ENCODE measurements at regions not wholly inside any gene's neighbourhood (a gene's known extent, or its start where the extent isn't known, plus 50 kb on each side); places are given as distances from the start of the nearest gene placed in this dataset.

DNA sequence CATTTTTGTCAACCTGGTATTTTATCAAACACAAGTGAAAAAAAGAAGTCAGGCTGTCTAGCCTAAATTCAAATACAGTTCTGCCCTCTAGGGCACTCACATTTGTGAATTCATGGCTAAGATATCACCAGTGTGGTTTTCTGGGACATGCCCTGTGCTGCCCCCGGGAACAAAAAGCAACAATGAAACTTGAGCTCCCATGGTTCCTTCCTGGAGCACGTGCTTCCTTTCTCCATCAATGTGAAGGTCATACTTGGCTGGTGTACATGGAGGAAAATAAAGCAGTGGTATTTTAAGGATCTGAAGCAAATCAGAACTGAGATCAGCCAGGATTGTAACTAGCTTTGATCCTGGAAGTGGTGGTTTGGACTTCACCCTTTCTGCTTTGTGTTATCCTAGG lies 128.9 kb upstream of the FRMD4A start:
- Histone ChIP-seq H3K4me2 (ENCODE audit: low read length) (no peak overlapping the region), H3K27ac (ENCODE audit: low read depth, low read length) (no peak overlapping the region), H3K9me2 (replicated peaks; ENCODE audit: control insufficient read depth, low read length) (no peaks in the 10 kb centered on the region), H3K79me2 (ENCODE audit: control insufficient read depth, low read length) (no peaks in the 10 kb centered on the region), H3K9me3 (ENCODE audit: control insufficient read depth, insufficient read depth, low read length) (no peaks in the 10 kb centered on the region), H3F3A (ENCODE audit: control insufficient read depth, insufficient read depth) (no peaks in the 10 kb centered on the region), H3K4me3 (ENCODE audit: low read length) (no peak overlapping the region), H3K4me1 (ENCODE audit: control insufficient read depth, low read length) (no peaks in the 10 kb centered on the region), H3K27me3 (ENCODE audit: control insufficient read depth, low read length) (0 out of 2 replicates have a peak, but pooled peaks cover 5% of the 10 kb centered on the region), H3K36me3 (ENCODE audit: control insufficient read depth, low read length) (no peaks in the 10 kb centered on the region), H4K20me1 (ENCODE audit: control insufficient read depth, insufficient read depth, low read depth, low read length) (no peaks in the 10 kb centered on the region)
- TF ChIP-seq, protein P1, sequence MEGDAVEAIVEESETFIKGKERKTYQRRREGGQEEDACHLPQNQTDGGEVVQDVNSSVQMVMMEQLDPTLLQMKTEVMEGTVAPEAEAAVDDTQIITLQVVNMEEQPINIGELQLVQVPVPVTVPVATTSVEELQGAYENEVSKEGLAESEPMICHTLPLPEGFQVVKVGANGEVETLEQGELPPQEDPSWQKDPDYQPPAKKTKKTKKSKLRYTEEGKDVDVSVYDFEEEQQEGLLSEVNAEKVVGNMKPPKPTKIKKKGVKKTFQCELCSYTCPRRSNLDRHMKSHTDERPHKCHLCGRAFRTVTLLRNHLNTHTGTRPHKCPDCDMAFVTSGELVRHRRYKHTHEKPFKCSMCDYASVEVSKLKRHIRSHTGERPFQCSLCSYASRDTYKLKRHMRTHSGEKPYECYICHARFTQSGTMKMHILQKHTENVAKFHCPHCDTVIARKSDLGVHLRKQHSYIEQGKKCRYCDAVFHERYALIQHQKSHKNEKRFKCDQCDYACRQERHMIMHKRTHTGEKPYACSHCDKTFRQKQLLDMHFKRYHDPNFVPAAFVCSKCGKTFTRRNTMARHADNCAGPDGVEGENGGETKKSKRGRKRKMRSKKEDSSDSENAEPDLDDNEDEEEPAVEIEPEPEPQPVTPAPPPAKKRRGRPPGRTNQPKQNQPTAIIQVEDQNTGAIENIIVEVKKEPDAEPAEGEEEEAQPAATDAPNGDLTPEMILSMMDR (IDR thresholded peaks at IDR 0.05; ENCODE audit: low read depth, low read length, poor library complexity, severe bottlenecking) = no peak
- TF ChIP-seq EZH2phosphoT487 (IDR thresholded peaks at IDR 0.05; ENCODE audit: borderline replicate concordance, low read length) = no peak

DNA sequence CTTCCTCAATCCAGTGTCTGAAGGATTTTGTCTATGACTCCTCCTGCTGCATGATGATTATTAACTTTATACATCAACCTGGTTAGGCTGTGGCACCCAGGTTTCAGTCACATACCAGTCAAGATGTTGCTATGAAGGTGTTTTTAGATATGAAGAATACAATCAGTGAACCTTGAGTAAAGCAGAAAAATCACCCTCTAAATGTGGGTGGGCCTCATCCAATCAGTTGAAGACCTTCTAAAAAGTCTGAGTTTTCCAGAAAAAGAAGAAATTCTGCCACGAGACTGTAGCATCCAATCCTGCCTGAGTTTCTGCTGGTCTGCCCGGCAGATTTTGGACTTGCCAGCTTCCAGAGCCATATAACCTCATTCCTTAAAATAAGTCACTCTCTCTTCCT lies 126.1 kb upstream of the FRMD4A start:
- H3K27ac ChIP-seq (ENCODE audit: low read depth, low read length) = no peak overlapping the region
- no peaks in the 10 kb centered on the region for H4K20me1 ChIP-seq (ENCODE audit: control insufficient read depth, insufficient read depth, low read depth, low read length)
- H3K27me3 ChIP-seq (ENCODE audit: control insufficient read depth, low read length) = 0 out of 2 replicates have a peak, but pooled peaks cover 5% of the 10 kb centered on the region
- no peaks in the 10 kb centered on the region for H3K79me2 ChIP-seq (ENCODE audit: control insufficient read depth, low read length)
- TF ChIP-seq EZH2phosphoT487 (IDR thresholded peaks at IDR 0.05; ENCODE audit: borderline replicate concordance, low read length) = no peak
- H3F3A ChIP-seq (ENCODE audit: control insufficient read depth, insufficient read depth) = no peaks in the 10 kb centered on the region
- H3K9me3 ChIP-seq (ENCODE audit: control insufficient read depth, insufficient read depth, low read length) = no peaks in the 10 kb centered on the region
- H3K4me3 ChIP-seq (ENCODE audit: low read length) = no peak overlapping the region
- no peaks in the 10 kb centered on the region for H3K36me3 ChIP-seq (ENCODE audit: control insufficient read depth, low read length)
- no peaks in the 10 kb centered on the region for H3K4me1 ChIP-seq (ENCODE audit: control insufficient read depth, low read length)
- H3K9me2 ChIP-seq (replicated peaks; ENCODE audit: control insufficient read depth, low read length) = no peaks in the 10 kb centered on the region
- H3K4me2 ChIP-seq (ENCODE audit: low read length) = no peak overlapping the region

DNA sequence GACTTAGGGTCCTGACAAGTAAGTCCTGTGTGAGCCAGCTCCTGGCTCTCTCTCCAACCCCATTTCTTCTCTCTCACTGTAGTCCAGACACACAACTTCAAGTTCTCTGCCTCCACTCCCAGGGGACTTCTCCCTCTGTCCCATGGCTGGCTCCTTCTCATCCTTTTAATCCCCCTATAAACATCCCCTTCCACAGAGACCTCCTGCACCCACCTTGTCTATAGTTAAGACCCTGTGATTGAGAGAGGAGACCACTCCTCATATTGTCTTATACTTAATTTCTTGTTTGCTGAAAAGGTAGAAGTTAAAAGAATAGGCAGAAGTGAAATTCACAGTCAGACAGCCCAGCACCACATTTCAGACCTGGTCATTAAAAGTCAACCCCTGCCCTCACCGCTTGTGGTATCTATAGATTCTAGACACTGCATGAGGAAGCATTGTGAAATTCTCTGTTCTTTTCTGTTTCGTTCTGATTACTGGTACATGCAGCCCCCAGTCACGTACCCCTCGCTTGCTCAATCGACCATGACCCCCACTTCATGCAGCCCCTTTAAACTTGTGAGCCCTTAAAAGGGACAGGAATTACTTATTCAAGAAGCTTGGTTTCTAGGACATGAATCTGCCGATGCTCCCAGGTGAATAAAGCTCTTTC lies 125.6 kb upstream of the FRMD4A start:
- no peak overlapping the region for H3K4me2 ChIP-seq (ENCODE audit: low read length)
- H3F3A ChIP-seq (ENCODE audit: control insufficient read depth, insufficient read depth) = no peaks in the 10 kb centered on the region
- H3K79me2 ChIP-seq (ENCODE audit: control insufficient read depth, low read length) = no peaks in the 10 kb centered on the region
- no peak overlapping the region for H3K27ac ChIP-seq (ENCODE audit: low read depth, low read length)
- H3K9me3 ChIP-seq (ENCODE audit: control insufficient read depth, insufficient read depth, low read length) = no peaks in the 10 kb centered on the region
- no peaks in the 10 kb centered on the region for H4K20me1 ChIP-seq (ENCODE audit: control insufficient read depth, insufficient read depth, low read depth, low read length)
- H3K36me3 ChIP-seq (ENCODE audit: control insufficient read depth, low read length) = no peaks in the 10 kb centered on the region
- H3K4me1 ChIP-seq (ENCODE audit: control insufficient read depth, low read length) = no peaks in the 10 kb centered on the region
- TF ChIP-seq EZH2phosphoT487 (IDR thresholded peaks at IDR 0.05; ENCODE audit: borderline replicate concordance, low read length) = no peak
- TF ChIP-seq, protein P1 (IDR thresholded peaks at IDR 0.05; ENCODE audit: low read depth, low read length, poor library complexity, severe bottlenecking) = no peak
- H3K27me3 ChIP-seq (ENCODE audit: control insufficient read depth, low read length) = 0 out of 2 replicates have a peak, but pooled peaks cover 3% of the 10 kb centered on the region
- no peaks in the 10 kb centered on the region for H3K9me2 ChIP-seq (replicated peaks; ENCODE audit: control insufficient read depth, low read length)
- no peak overlapping the region for H3K4me3 ChIP-seq (ENCODE audit: low read length)

DNA sequence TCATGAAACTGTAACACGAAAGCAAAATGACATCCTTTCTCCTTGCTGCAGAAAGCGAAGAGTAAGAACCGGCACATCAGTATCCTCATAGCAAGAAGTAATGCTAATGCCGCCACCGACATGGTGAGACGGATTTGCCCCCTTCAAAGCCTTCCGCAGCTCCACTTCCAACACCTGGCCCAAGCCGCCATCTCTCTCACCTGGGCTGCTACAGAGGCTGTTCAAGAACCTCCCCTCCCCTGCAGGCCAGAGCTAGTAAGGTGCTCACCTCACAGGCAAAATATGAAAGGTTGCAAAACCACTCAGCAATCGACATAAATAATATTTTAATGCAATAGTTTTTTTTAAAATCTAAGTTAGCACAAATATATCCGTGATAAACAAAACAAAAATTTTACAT lies 123.9 kb upstream of the FRMD4A start:
- Histone ChIP-seq H3K27me3 (ENCODE audit: control insufficient read depth, low read length) (0 out of 2 replicates have a peak, but pooled peaks cover 3% of the 10 kb centered on the region), H3K4me1 (ENCODE audit: control insufficient read depth, low read length) (no peaks in the 10 kb centered on the region), H3K9me3 (ENCODE audit: control insufficient read depth, insufficient read depth, low read length) (peaks cover under 1% of the 10 kb centered on the region; the same call in 1 of the 2 replicates), H3K4me2 (ENCODE audit: low read length) (no peak overlapping the region), H3K36me3 (ENCODE audit: control insufficient read depth, low read length) (no peaks in the 10 kb centered on the region), H4K20me1 (ENCODE audit: control insufficient read depth, insufficient read depth, low read depth, low read length) (no peaks in the 10 kb centered on the region), H3K4me3 (ENCODE audit: low read length) (no peak overlapping the region), H3K27ac (ENCODE audit: low read depth, low read length) (no peak overlapping the region), H3F3A (ENCODE audit: control insufficient read depth, insufficient read depth) (no peaks in the 10 kb centered on the region), H3K9me2 (replicated peaks; ENCODE audit: control insufficient read depth, low read length) (no peaks in the 10 kb centered on the region), H3K79me2 (ENCODE audit: control insufficient read depth, low read length) (no peaks in the 10 kb centered on the region)
- no peak for TF ChIP-seq EZH2phosphoT487 (IDR thresholded peaks at IDR 0.05; ENCODE audit: borderline replicate concordance, low read length)
- TF ChIP-seq, protein P1 (IDR thresholded peaks at IDR 0.05; ENCODE audit: low read depth, low read length, poor library complexity, severe bottlenecking) = no peak
